Effector memory CD8-positive, alpha-beta T cell (primary cell): ENCODE measurements at regions not wholly inside any gene's neighbourhood (a gene's known extent, or its start where the extent isn't known, plus 50 kb on each side); places are given as distances from the start of the nearest gene placed in this dataset.
A peak's percentile ranks its signal among the peaks of the same experiment; 100 is the strongest.

Source experiments
- ATAC-seq: fragments of 150-1000 bp; cut with Tn5 transposase; replicated peaks from 2 replicates; pipeline ENCODE4 v1.10.0; 2021; ENCODE audit warnings: mild to moderate bottlenecking, moderate library complexity
- DNase-seq, 3 experiments: peaks; one replicate each; pipeline ENCODE4 v3.0.0; 2021
- H3K27ac Mint-ChIP-seq, 2 donors: one replicate each; pipeline ENCODE4 v1.8.0; 2022; ENCODE audit warnings: mild to moderate bottlenecking in 2 of 2, mixed read lengths in 2 of 2, moderate library complexity in 2 of 2
- H3K27me3 Mint-ChIP-seq, 2 donors: one replicate each; pipeline ENCODE4 v1.8.0; 2022; ENCODE audit warnings: mixed read lengths in 2 of 2
- H3K36me3 Mint-ChIP-seq: one replicate; pipeline ENCODE4 v1.8.0; 2022; ENCODE audit warnings: mild to moderate bottlenecking, moderate library complexity, mixed read lengths; ENCODE audit not compliant: insufficient read depth
- H3K4me1 Mint-ChIP-seq, 2 donors: one replicate each; pipeline ENCODE4 v1.8.0; 2022; ENCODE audit warnings: low read depth in 2 of 2, mixed read lengths in 2 of 2
- H3K4me3 Mint-ChIP-seq, 2 donors: one replicate each; pipeline ENCODE4 v1.8.0; 2022; ENCODE audit warnings: mild to moderate bottlenecking in 2 of 2, mixed read lengths in 2 of 2, moderate library complexity in 2 of 2
- H3K9me3 Mint-ChIP-seq, 2 donors: one replicate each; pipeline ENCODE4 v1.8.0; 2022; ENCODE audit warnings: mixed read lengths in 2 of 2

DNA sequence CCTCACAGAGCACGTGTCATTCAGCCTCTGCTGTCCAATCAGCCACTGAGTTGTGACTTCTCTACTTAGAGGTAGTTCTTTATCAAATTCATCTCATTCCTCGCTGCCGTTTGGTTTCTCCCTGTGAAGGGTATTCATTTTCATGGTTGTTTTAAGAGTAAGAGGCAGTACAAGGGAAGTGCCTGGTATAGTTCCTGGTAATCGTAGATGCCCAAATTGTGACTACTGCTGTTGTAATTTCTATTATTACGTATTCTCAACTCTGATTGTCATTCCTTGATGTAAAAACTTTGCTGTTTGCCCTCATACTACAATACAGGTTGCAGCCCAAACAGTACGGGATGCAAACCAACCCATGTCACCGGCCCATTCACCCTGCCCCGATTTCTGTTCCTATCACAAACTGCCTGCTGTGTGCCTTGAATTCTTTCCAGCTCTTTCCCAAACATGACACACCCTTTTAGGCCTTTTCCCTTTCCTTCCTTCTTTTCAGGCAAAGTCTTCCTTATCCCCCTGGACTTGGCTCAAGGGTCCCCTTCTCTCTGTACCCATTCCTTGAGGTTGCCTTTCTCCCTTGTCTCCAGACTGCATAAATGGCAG is 93.0 kb downstream of the SLC25A47 start:
- peaks cover 3% of the 10 kb centered on the region for H3K36me3 Mint-ChIP-seq
- H3K4me1 Mint-ChIP-seq: peaks cover 5 to 16% of the 10 kb centered on the region in 2 donors
- H3K27ac Mint-ChIP-seq: no peak overlapping the region
- no peaks in the 10 kb centered on the region for H3K9me3 Mint-ChIP-seq
- no peaks in the 10 kb centered on the region for H3K27me3 Mint-ChIP-seq
- ATAC-seq (no peak), DNase-seq (no peak)
- no peak overlapping the region for H3K4me3 Mint-ChIP-seq

DNA sequence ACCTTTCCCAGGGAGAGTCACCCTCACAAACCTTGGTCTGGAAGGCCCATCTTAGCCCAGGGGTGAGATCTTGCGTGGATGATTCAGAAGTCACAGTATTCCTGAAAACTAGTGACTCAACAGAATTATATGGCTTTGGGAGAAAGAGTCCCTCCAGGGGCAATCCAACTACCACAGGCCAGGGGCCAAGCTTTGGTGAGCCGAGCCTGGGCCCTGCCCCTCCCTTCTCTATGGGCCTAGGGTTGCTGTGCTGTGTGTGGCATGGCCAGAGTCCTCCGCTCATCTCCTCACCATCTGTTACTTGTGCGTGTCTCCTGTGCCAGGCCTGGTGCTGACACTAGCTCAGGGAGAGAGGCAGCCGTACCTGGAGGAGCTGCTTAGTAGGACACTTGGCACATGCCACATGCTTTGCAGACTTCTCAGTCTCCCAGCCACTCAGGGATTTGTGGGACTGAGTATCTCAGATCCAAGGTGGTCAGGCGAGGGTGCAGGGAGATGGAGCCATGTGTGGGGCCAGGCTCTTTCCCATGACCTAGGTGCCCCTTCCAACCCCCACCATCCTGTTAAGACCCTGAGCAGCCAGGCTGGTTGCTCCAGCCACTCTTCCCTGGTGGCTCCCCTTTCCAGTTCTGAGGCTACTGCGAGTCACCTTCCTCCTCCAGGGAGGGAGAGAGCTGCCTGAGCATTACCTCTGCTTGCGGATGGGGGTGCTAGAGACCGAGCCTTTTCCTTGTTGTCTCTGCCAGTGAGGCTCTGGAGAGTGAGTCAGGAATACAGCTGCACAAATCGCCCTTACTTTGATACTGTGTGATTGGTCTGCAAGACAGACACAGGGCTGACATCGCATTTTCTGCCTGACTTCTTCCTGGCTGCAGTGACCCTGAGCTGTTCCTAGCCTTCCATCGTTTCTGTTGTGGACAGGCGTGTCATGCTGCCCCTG is 94.1 kb downstream of the SLC25A47 start:
- no peaks in the 10 kb centered on the region for H3K27me3 Mint-ChIP-seq

DNA sequence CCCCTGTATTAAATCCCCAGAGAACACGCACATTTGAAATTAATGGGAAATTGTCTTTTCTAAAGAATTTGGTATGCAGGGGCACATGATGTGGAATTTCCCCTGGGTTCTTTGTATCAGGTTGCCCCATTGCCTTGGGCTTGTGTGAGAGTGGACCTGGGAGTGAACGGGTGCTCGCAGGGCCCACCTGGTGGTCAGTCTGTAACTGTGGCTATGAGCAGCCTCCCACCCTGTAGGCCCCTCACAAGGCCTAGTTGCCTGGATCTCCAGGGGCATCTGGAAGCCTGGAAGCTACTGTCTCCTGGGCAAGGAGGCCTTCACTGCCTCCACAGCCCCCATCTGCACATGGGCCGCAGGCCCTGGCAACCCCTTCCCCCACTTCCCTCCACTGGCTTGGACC is 96.7 kb downstream of the SLC25A47 start:
- H3K4me1 Mint-ChIP-seq: peaks cover 16 to 20% of the 10 kb centered on the region in 2 donors
- ATAC-seq: no peak
- peak overlapping the region in 1 of 2 donors; percentile 50 for H3K27ac Mint-ChIP-seq

More for the DNA sequence above, 94.1 kb downstream of the SLC25A47 start:
- peak overlapping the region in 1 of 2 donors; percentile 20 for H3K27ac Mint-ChIP-seq
- ATAC-seq: no peak
- no peak for DNase-seq
- H3K36me3 Mint-ChIP-seq: no peaks in the 10 kb centered on the region
- peaks cover 11 to 16% of the 10 kb centered on the region in 2 donors for H3K4me1 Mint-ChIP-seq
- no peaks in the 10 kb centered on the region for H3K9me3 Mint-ChIP-seq
- no peak overlapping the region for H3K4me3 Mint-ChIP-seq

DNA sequence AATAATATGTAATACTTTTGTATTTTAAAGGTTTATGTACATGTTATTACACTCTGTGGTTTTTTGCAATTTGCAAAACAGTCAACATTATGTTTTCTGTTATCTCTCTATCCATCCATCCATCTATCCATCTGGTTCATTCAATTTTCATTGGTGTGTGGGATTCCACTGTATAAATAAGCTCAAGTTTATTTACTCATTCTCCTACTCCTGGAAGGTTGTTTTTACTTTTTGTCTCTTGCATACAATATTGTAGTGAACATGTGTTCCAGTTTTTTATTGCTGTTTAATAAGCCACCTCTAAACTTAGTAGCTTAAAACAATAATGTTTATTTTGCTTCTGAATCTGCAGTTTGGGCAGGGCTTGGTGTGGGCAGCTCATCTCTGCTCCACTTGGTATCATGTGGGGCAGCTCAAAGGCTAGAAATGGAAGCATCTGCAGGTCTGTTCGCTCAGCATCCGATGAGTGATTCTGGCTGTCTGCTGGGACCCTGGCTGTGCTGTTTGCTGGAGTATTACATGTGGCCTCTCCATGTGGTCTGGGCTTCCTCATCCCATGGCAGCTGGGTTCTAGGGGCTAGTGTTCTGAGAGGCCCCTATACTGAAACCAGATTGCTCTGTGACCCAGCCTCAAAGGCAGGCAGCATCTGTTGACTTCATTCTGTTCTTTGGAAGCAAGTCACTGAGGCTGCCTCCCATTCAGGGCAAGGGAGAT is 98.8 kb downstream of the SLC25A47 start:
- ATAC-seq: no peak
- H3K4me1 Mint-ChIP-seq: peaks cover 17 to 20% of the 10 kb centered on the region in 2 donors
- H3K27ac Mint-ChIP-seq: no peak overlapping the region
- no peaks in the 10 kb centered on the region for H3K27me3 Mint-ChIP-seq
- H3K36me3 Mint-ChIP-seq: no peaks in the 10 kb centered on the region
- DNase-seq: no peak
- no peak overlapping the region for H3K4me3 Mint-ChIP-seq
- no peaks in the 10 kb centered on the region for H3K9me3 Mint-ChIP-seq

More for the DNA sequence above, 96.7 kb downstream of the SLC25A47 start:
- DNase-seq: no peak
- H3K36me3 Mint-ChIP-seq: no peaks in the 10 kb centered on the region
- H3K9me3 Mint-ChIP-seq: no peaks in the 10 kb centered on the region
- H3K4me3 Mint-ChIP-seq: no peak overlapping the region
- H3K27me3 Mint-ChIP-seq: no peaks in the 10 kb centered on the region

DNA sequence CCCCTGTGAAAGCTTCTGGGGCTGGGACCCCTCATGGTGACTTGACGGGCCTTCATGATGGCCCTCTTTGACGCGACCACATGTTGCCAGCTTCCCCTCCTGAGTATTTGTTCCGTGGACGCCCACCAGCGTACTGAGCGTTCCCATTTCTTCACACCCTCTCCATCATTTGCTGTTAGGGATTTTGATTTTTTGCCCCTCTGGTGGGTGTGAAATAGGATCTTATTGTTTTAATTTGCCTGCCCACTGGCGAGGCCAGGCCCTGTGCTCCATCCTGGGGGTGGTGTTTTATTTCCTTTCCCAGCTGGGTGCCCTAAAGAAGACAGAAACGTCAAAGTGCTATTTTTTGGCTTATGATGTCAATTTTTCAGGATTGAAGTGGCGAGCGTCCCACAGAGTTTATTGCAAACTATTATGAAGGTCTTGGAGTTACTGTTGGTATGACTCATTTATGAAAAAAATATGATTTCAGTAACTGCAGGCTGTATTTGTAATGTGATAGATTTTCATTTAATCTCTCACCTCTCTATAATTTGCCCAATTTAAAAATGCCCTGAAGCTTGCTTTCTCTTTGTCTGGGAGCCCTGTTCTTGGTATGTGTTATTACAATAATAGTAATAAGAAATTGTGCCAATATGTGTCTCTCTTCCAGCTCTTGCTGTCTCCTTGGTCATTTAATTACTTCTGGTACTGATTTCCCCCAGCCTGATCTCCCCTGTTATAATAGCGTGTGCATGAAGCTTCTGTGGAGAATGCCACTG is 99.6 kb downstream of the SLC25A47 start:
- Mint-ChIP-seq H3K4me3 (no peak overlapping the region), H3K36me3 (no peaks in the 10 kb centered on the region), H3K27me3 (no peaks in the 10 kb centered on the region), H3K4me1 (peaks cover 18 to 20% of the 10 kb centered on the region in 2 donors), H3K27ac (no peak overlapping the region), H3K9me3 (no peaks in the 10 kb centered on the region)
- ATAC-seq (no peak), DNase-seq (no peak)

DNA sequence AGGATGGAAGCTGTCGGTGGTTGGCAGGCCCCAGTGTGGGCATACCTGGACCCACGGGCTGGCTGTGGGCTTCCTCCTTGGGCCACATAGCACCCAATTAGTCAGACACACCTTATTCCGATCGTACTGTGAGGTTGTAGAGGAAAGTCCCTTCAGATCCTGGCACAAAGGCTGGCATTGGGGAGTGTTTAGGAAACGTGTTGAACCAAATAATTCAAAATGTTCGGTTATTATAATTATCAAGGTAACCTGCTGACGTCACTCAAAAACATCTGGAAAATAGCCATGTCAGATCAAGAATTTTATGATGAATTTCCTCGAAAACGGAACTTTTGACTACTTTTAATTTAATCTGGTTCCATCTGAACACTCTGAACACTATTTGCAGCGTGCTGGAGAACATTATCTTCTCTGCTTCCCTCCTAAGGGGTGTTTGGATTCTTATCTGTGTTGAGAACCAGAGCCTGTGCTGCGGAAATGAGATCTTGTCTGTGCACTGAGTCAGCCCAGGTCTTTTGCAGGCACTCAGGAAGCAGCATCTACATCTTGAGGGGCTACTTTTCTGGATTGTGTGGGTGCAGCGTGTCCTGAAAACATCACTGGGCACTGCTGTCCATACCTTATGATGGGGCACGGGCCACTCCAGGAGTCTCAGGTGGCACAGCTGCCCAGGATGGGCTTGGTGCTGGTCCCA is 100.3 kb downstream of the SLC25A47 start:
- Mint-ChIP-seq H3K27ac (no peak overlapping the region), H3K4me3 (no peak overlapping the region), H3K9me3 (no peaks in the 10 kb centered on the region), H3K36me3 (no peaks in the 10 kb centered on the region), H3K27me3 (no peaks in the 10 kb centered on the region), H3K4me1 (peaks cover 22 to 26% of the 10 kb centered on the region in 2 donors)
- ATAC-seq: no peak
- DNase-seq: no peak

DNA sequence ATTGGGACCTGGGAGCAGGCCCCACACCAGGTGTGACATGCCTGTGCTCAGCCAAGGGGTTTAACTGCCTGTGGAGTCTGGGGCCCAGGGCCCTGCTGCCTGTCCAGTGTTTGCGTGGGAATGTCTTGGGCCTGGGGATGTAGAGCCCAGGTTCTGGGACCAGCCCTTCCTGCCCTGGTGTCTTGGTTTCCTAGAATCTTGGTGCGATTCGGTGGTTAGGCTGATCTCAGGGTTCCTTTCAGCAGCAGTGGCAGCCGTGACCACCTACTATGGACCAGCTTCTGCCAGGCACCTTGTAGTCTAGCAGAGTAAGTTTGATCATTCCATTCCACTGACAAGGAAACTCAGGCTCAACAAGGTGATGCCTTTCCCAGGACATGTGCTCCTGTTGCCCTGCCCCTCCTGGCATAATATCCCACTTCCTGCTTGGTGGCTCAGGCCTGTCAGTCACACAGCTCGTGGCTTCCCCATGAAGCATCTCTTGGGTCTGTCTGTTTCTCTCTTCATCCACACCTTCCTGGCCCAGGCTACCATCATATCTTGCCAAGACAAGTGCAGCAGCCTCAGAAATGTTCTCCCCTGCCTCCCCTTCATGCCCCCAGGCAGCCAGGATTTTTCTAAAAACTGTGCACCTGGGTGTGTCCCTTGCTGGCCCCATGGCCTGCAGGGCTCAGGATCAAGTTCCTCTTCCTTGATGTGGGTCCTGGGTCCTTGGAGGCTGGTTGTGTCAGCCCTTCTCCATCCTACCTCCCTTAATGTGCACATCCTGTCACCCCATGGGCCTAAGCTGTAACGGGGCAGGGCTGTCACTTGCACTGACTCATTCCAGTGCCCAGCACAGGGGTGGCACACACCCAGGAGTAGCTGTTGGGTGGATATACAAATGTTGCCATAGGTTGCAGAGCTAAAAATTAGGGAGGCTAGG is 101.6 kb downstream of the SLC25A47 start:
- Mint-ChIP-seq H3K9me3 (no peaks in the 10 kb centered on the region), H3K27ac (peak overlapping the region; percentile 77 to 89), H3K4me1 (peaks cover 27 to 33% of the 10 kb centered on the region in 2 donors), H3K36me3 (no peaks in the 10 kb centered on the region), H3K27me3 (no peaks in the 10 kb centered on the region), H3K4me3 (no peak overlapping the region)
- no peak for ATAC-seq
- no peak for DNase-seq

DNA sequence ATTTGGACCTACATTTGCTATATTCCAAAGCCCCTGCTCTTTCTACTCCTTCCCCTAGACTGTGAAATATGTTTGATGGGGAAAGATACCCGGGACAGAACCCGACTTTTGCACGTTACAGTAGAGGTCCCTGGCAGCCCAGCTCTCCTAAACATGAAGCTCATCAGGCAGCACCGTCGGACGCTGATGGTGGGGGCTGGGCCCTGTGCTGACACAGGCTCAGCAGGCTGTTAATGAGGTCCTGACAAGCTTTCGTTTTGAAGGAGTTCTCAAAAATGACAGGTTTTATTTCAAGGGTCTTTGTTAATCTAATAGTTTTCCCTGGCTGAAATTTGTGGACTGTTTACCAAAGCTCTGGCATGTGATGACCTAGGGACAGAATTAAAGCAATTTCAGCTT is 102.3 kb downstream of the SLC25A47 start:
- Mint-ChIP-seq H3K4me3 (no peak overlapping the region), H3K27me3 (no peaks in the 10 kb centered on the region), H3K36me3 (no peaks in the 10 kb centered on the region), H3K9me3 (no peaks in the 10 kb centered on the region), H3K27ac (peak overlapping the region; percentile 77 to 89), H3K4me1 (peaks cover 24 to 33% of the 10 kb centered on the region in 2 donors)
- ATAC-seq: no peak
- DNase-seq: no peak

DNA sequence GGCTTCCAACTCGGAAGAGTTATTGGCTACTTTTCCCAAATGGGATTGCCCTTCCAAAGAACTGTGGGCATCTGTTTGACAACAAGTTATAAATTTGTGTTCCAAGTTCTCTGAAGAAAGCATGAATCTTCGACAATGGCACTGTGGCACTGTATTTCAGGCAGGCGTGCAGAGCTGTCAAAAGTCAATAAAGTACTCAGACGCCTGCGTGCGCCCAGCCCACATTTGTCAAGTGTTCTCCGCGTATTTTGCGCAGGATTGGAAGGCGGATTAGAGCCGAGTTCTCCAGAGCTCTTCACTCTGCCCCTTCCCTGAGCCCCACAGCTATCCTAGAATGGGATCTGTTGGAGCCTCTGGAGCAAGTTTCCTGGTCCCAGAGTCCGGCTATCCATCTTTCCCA is 103.2 kb downstream of the SLC25A47 start:
- ATAC-seq: no peak
- no peaks in the 10 kb centered on the region for H3K9me3 Mint-ChIP-seq
- no peak for DNase-seq
- H3K27me3 Mint-ChIP-seq: no peaks in the 10 kb centered on the region
- H3K4me1 Mint-ChIP-seq: peaks cover 21 to 28% of the 10 kb centered on the region in 2 donors
- no peak overlapping the region for H3K4me3 Mint-ChIP-seq
- H3K27ac Mint-ChIP-seq: no peak overlapping the region
- no peaks in the 10 kb centered on the region for H3K36me3 Mint-ChIP-seq

DNA sequence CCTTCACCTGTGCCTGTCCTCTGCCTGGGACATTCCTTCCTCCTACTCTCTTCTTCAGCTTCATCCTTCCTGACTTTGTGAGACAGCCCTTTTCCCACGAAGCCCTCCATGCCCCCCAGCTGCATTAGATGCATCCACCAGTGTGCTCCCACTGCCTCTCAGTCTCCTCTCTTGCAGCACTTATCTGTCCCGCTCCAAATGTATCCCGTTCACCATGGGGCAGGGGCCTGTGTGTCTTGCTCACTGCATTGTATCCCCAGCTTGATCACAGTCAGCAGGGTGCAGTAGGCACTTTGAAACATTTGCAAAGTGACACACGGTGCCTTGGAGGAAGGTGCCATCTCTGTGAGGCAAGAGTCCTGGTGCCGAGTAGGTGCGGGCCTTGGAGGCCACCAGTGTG is 104.0 kb downstream of the SLC25A47 start:
- ATAC-seq (no peak), DNase-seq (no peak)
- Mint-ChIP-seq H3K9me3 (no peaks in the 10 kb centered on the region), H3K4me1 (peaks cover 21 to 22% of the 10 kb centered on the region in 2 donors), H3K4me3 (no peak overlapping the region), H3K27me3 (no peaks in the 10 kb centered on the region), H3K36me3 (no peaks in the 10 kb centered on the region), H3K27ac (no peak overlapping the region)

DNA sequence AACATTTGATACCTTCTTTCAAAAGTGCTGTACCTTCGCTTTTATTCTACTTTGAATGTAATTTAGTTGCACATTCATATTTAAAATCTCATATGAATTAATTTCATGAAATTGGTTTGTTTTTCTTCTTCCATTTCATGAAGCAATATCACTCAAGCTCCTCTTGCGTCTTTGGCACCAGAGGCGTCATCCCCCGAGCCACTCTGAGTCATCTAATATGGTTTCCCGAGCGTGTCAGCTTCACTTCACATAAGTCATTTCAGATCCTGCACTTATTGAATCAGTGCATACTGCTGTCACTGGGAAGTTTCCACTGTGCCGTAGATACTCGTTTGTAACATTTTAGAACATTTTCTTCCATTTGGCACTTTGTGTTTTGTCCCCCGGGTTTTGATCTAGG is 105.6 kb downstream of the SLC25A47 start:
- DNase-seq: no peak
- H3K27ac Mint-ChIP-seq: no peak overlapping the region
- ATAC-seq: no peak
- H3K36me3 Mint-ChIP-seq: no peaks in the 10 kb centered on the region
- H3K4me3 Mint-ChIP-seq: no peak overlapping the region
- H3K9me3 Mint-ChIP-seq: no peaks in the 10 kb centered on the region
- no peaks in the 10 kb centered on the region for H3K27me3 Mint-ChIP-seq
- peaks cover 22% of the 10 kb centered on the region in 2 donors for H3K4me1 Mint-ChIP-seq

DNA sequence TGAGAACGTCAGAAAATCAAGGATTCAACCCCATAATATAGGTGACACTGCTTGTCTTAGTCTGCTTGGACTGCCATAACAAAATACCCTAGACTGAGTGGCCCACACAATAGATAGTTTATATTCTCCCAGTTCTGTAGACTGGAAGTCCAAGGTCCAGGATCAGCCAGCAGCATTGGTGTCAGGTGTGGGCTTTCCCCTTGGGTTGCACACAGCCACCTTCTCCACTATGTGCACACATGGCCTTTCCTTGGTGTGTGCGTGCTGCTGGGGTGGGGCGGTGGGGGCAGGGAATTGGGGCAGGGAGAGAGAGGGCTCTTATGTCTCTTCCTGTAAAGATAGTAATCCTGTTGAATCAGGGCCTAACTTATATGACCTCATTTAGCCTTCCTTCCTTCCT is 106.4 kb downstream of the SLC25A47 start:
- H3K9me3 Mint-ChIP-seq: no peaks in the 10 kb centered on the region
- DNase-seq (no peak), ATAC-seq (no peak)
- no peaks in the 10 kb centered on the region for H3K27me3 Mint-ChIP-seq
- H3K4me1 Mint-ChIP-seq: peaks cover 21 to 23% of the 10 kb centered on the region in 2 donors
- H3K4me3 Mint-ChIP-seq: no peak overlapping the region
- H3K27ac Mint-ChIP-seq: no peak overlapping the region
- H3K36me3 Mint-ChIP-seq: no peaks in the 10 kb centered on the region
